Osteocyte (in vitro differentiated cells): ENCODE measurements at regions not wholly inside any gene's neighbourhood (a gene's known extent, or its start where the extent isn't known, plus 50 kb on each side); places are given as distances from the start of the nearest gene placed in this dataset.

Experiments used
- DNase-seq: peaks from one replicate; pipeline ENCODE4 v3.0.0; 2021; ENCODE audit warnings: mixed read lengths; ENCODE audit not compliant: unreplicated experiment; ENCODE audit errors: extremely low spot score
- H3K27ac Mint-ChIP-seq: one replicate; pipeline ENCODE4 v1.8.0; 2021; ENCODE audit warnings: mild to moderate bottlenecking, mixed read lengths; ENCODE audit not compliant: unreplicated experiment
- H3K27me3 Mint-ChIP-seq: one replicate; pipeline ENCODE4 v1.8.0; 2021; ENCODE audit warnings: mixed read lengths; ENCODE audit not compliant: unreplicated experiment
- H3K36me3 Mint-ChIP-seq: one replicate; pipeline ENCODE4 v1.8.0; 2021; ENCODE audit warnings: mixed read lengths; ENCODE audit not compliant: unreplicated experiment
- H3K4me1 Mint-ChIP-seq: one replicate; pipeline ENCODE4 v1.8.0; 2021; ENCODE audit warnings: mixed read lengths; ENCODE audit not compliant: unreplicated experiment
- H3K4me3 Mint-ChIP-seq: one replicate; pipeline ENCODE4 v1.8.0; 2021; ENCODE audit warnings: mild to moderate bottlenecking, moderate library complexity, mixed read lengths; ENCODE audit not compliant: unreplicated experiment
- H3K9me3 Mint-ChIP-seq: one replicate; pipeline ENCODE4 v1.8.0; 2021; ENCODE audit warnings: mixed read lengths; ENCODE audit not compliant: unreplicated experiment
- TF ChIP-seq, protein P1 (sequence below): fragments of 200-600 bp; sonication (generic); IDR thresholded peaks from 2 replicates; pipeline ENCODE4 v1.5.0; 2021; ENCODE audit warnings: antibody characterized with exemption, mild to moderate bottlenecking, moderate library complexity

DNA sequence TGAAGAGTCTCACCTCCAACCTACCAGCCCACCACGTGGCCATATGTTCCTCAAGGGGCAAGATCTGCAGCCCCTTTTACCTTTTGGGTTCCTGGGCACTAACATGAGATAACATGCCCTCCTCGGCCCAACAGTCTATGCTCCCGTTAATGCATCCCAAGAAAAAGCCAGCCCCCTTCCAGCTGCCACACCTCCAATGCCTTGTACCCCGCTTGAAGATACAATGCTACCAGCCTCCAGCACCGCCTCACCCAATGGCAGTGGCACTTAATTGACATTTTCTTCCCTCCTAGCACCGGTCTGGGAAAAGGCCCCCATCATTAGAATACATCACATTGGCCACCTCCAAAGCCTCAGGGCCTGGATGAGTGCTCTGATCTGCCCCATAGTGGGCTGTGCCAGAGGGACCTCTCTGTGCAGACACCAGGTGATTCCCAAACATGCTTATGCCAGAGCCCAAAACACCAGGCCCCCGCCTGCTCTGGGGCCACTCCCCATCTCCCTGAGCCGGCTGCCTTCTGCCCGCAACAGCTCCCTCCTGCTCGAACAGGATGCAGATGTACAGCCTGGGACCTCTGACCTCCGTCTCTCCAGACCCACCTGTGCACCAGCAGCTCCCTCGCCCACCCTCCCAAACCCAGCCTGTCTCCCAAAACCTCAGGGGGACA lies 118.3 kb downstream of the NCOR2 start:
- peaks cover 15% of the 10 kb centered on the region for H3K4me1 Mint-ChIP-seq
- no peaks in the 10 kb centered on the region for H3K9me3 Mint-ChIP-seq
- H3K27ac Mint-ChIP-seq, result no peak overlapping the region
- TF ChIP-seq, protein P1, sequence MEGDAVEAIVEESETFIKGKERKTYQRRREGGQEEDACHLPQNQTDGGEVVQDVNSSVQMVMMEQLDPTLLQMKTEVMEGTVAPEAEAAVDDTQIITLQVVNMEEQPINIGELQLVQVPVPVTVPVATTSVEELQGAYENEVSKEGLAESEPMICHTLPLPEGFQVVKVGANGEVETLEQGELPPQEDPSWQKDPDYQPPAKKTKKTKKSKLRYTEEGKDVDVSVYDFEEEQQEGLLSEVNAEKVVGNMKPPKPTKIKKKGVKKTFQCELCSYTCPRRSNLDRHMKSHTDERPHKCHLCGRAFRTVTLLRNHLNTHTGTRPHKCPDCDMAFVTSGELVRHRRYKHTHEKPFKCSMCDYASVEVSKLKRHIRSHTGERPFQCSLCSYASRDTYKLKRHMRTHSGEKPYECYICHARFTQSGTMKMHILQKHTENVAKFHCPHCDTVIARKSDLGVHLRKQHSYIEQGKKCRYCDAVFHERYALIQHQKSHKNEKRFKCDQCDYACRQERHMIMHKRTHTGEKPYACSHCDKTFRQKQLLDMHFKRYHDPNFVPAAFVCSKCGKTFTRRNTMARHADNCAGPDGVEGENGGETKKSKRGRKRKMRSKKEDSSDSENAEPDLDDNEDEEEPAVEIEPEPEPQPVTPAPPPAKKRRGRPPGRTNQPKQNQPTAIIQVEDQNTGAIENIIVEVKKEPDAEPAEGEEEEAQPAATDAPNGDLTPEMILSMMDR, result no peak
- no peaks in the 10 kb centered on the region for H3K27me3 Mint-ChIP-seq
- peaks cover 23% of the 10 kb centered on the region for H3K36me3 Mint-ChIP-seq
- H3K4me3 Mint-ChIP-seq, result no peak overlapping the region
- no peak for DNase-seq

GRCh38 chr12:124448241-124448954 lies 119.0 kb downstream of the NCOR2 start:
- TF ChIP-seq, protein P1, result no peak
- Mint-ChIP-seq H3K27me3 (no peaks in the 10 kb centered on the region), H3K4me3 (no peak overlapping the region), H3K27ac (peak overlapping the region; percentile 7), H3K4me1 (peaks cover 11% of the 10 kb centered on the region), H3K36me3 (peaks cover 26% of the 10 kb centered on the region), H3K9me3 (no peaks in the 10 kb centered on the region)
- DNase-seq, result no peak

DNA sequence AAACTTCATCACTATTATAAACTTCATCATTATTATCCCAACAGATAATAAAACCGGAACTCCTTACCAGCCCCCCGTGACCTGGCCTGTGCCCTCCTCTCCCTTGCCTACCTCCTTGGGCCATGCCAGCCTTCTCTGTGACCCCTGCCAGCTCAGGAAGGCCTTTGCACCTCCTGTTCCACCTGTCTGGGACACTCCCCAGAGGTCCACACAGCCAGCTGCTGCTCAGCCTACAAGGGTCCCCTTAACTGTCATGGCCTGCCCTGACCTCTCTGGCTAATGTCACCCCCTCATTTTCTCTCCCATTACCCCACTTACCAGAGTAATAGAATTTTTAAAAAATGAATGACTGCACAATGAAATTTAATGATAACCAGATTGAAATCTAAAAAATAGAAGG lies 121.0 kb downstream of the NCOR2 start:
- H3K27ac Mint-ChIP-seq, result no peak overlapping the region

GRCh38 chr12:124445826-124446225 lies 121.6 kb downstream of the NCOR2 start:
- H3K4me1 Mint-ChIP-seq, result peaks cover 22% of the 10 kb centered on the region
- no peak overlapping the region for H3K27ac Mint-ChIP-seq
- no peak for DNase-seq
- no peaks in the 10 kb centered on the region for H3K27me3 Mint-ChIP-seq
- no peaks in the 10 kb centered on the region for H3K9me3 Mint-ChIP-seq
- H3K36me3 Mint-ChIP-seq, result peaks cover 35% of the 10 kb centered on the region
- TF ChIP-seq, protein P1, result no peak
- no peak overlapping the region for H3K4me3 Mint-ChIP-seq

More for the DNA sequence above, 121.0 kb downstream of the NCOR2 start:
- Mint-ChIP-seq H3K4me3 (no peak overlapping the region), H3K9me3 (no peaks in the 10 kb centered on the region), H3K36me3 (peaks cover 35% of the 10 kb centered on the region), H3K4me1 (peaks cover 17% of the 10 kb centered on the region), H3K27me3 (no peaks in the 10 kb centered on the region)
- TF ChIP-seq, protein P1, result no peak
- DNase-seq, result no peak

GRCh38 chr12:124445121-124445718 lies 122.2 kb downstream of the NCOR2 start:
- Mint-ChIP-seq H3K4me1 (peaks cover 27% of the 10 kb centered on the region), H3K4me3 (no peak overlapping the region), H3K27ac (no peak overlapping the region), H3K27me3 (no peaks in the 10 kb centered on the region), H3K9me3 (no peaks in the 10 kb centered on the region), H3K36me3 (peaks cover 35% of the 10 kb centered on the region)
- DNase-seq, result no peak
- TF ChIP-seq, protein P1, result peak; percentile 29
